ENCODE measurements at regions not wholly inside any gene's neighbourhood (a gene's known extent, or its start where the extent isn't known, plus 50 kb on each side); places are given as distances from the start of the nearest gene placed in this dataset.

- TF ChIP-seq CTCF (IDR thresholded peaks at IDR 0.05; ENCODE audit: insufficient read depth, low read length, poor library complexity, severe bottlenecking), result no peak
- TF ChIP-seq EZH2phosphoT487 (conservative IDR thresholded peaks at IDR 0.05; ENCODE audit: low read length), result no peak
Measured at GRCh38 chr9:82382887-82383616, 394.5 kb downstream of the SPATA31D1 start.
